NCI-H82 treated with DMSO at 0.1 percent for 48 hours (cell line): ENCODE measurements at regions not wholly inside any gene's neighbourhood (a gene's known extent, or its start where the extent isn't known, plus 50 kb on each side); places are given as distances from the start of the nearest gene placed in this dataset.

Source experiments
- DNase-seq: peaks from one replicate; lab custom pipeline; 2025; ENCODE audit not compliant: unreplicated experiment; lab: John Stamatoyannopoulos, UW

- no peak for DNase-seq
Measured at GRCh38 chr5:97666783-97667182, 483.7 kb upstream of the RIOK2 start.

DNA sequence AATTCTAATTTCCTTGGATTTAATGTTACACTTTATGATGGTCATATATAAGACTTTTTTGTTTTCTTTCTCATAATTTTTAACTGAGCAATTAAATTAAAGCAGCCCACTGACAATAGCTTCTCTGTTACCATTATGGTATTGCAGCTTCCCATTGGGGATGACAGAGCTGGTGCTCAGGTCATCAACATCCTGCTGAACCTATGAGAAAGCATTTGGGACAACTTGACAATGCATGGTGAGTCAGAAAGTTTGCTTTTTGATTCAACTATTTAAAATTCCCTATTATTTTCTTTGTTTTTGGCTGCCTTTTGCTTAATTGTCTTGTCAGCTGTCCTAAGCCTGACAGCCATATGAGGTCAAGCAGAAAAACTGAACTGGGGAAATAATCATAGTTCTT, 487.4 kb upstream of the RIOK2 start:
- DNase-seq, result no peak

- DNase-seq, result no peak
Measured at GRCh38 chr5:97676608-97677007, 493.6 kb upstream of the RIOK2 start.

- no peak for DNase-seq
Measured at GRCh38 chr5:97694091-97694490, 511.0 kb upstream of the RIOK2 start.

DNA sequence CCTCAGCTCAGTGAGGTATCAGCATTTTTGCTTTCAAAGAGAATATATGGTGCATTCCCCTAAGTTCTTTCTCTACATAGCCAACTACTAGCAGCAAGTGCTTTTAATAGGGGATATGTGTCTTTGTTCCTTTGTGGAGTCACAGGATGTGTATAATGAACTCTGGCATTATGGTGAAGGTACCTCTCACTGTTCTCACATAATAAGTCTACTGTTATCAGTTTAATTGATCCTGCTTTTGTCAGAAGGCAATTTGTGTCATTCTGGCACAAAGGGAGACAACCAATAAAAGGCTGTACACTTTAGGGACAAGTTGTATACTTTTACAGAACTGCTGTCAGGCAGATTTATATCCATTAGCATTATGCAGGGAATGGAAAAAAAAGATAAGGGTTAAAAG, 531.4 kb upstream of the RIOK2 start:
- no peak for DNase-seq

DNA sequence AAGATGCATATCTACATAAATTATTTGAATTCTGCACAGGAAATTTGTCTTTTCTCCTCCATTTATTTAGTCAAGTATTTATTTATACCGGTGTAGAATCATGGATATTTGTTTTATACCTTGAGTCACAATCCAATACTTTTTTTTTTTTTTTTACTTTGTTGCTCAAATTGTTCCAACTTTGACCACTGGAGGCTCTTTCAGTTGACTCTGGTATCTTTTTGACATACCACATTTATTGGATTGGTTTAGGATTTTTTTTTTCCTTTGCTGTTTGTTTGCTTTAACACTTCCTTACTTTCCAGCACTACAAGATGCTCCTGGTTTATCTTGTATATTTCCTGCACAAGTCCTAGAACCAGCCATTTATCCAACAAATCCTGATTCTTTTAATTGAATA, 543.1 kb upstream of the RIOK2 start:
- no peak for DNase-seq

DNA sequence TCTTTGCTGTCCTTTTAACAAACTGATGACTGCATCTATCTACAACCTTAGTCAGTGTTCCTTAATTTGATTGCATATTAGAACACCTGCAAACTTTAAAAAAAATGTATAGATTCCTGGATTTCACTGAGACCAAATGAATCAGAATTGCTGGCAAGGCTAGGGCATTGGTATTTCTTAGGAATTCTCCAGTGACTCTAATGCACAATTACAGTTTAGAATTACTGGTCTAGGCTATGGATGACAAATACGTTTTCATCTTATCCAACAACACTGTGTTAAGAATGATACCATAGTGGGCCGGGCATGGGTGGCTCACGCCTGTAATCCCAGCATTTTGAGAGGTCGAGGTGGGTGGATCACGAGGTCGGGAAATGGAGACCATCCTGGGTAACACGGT, 545.9 kb upstream of the RIOK2 start:
- no peak for DNase-seq

DNA sequence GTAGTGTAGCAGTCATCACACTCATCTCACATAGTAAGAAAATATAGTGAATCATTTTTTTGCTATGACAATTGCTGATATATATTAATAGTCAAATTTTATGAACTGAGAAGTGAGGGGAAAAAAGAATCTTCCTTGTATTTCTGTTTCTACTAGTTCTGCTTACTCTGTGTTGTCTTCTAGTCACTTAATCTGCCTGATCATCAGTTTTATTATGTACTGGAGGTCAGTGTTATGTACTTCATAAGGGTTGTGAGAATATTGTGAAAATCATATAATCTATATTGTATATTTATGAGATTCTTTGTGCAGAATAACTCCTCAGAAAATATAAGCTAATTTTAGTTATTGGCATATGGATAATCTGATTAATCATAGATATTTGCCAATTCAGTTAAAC, 546.9 kb upstream of the RIOK2 start:
- DNase-seq, result no peak

GRCh38 chr5:97735209-97735608, 552.2 kb upstream of the RIOK2 start:
- no peak for DNase-seq

- DNase-seq, result no peak
Measured at GRCh38 chr5:97737608-97738007, 554.6 kb upstream of the RIOK2 start.

GRCh38 chr5:97745817-97746216, 562.8 kb upstream of the RIOK2 start:
- DNase-seq, result no peak

DNA sequence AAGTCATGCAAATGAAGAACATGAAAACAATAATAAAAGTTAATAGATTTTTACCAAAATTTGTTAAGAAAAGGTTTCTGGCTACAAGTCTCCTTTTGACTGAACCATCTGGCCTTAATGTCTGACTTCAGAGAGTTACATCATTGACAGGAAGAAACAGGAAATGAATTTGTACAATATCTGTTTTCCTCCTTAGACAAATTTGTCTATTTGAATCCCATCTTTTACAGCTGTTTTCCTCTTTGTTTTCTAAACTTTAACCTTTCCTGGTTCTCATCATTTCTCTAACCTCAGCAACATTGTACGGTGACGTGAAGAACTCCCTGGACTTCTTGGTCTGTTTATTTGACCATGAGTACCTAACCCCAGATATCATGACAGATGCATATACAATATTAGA, 567.5 kb upstream of the RIOK2 start:
- DNase-seq, result no peak

DNA sequence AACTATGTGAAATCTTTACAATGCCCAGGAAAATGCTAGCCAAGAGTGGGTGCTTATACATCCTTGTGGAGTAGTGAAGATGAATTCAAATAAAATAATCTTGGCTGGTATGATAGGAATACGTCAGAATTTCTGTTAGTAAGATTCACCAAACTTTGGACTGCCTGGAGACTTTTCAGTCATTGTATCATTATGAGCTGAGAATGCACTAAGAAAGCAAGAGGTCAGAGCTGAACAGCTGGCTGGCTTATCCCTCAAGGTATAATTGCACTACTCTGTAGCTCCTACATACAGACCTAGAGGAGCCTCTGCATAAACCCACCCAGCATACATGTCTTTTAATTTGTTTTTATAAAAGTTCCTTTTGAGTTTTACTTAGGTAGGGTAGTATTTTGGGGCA, 568.5 kb upstream of the RIOK2 start:
- no peak for DNase-seq

DNA sequence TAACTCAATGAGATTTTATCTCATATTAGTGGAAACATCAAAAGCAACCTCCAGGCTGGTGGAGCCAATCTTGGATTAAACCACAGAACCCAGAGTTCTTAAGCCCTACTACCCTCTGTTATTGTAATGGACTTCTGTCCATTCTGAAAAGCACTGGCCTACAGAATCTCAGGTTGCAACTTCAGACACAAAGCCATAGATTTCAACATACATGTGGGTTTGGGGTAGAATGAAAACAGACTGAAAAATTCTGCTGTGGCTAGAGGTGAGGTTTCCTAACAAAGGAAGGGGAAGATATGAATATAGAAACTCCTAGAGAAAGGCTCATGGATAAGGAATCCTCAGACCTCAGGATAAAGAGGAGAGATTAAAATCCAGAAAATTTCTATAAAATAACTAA, 569.8 kb upstream of the RIOK2 start:
- DNase-seq, result no peak

DNA sequence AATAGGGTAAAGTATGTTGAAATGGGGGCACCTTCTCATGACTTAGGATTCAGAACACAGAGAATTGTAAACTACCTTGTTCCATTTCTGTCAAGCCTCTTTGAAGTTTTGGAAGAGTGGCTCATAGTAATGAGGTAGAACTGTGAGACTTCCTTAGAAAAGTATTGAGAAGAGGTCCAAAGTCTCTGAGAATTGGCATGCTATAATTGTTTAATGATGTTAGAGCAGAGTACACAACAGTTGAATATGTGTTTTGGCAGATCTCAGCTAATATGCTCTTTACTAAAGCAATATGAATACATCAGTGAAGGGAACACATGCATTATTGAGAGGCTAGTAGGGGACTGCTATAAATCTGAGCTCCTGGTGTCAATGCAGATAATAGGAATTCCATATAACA, 579.4 kb upstream of the RIOK2 start:
- no peak for DNase-seq

- no peak for DNase-seq
Measured at GRCh38 chr5:97764700-97765099, 581.7 kb upstream of the RIOK2 start.

DNA sequence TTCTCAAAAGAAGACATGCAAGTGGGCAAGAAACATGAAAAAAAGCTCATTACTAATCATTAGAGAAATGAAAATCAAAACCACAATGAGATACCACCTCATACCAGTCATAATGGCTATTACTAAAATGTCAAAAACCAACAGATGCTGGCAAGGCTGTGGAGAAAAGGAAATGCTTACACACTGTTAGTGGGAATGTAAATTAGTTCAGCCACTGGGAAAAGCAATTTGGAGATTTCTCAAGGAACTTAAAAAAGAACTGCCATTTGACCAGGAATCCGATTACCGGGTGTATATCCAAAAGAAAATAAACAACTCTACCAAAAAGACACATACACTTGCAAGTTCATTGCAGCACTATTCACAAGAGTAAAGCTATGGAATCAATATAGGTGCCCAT, 595.4 kb upstream of the RIOK2 start:
- DNase-seq, result no peak

GRCh38 chr5:97788369-97788768, 605.3 kb upstream of the RIOK2 start:
- DNase-seq, result no peak

GRCh38 chr5:97797994-97798451, 615.0 kb upstream of the RIOK2 start:
- DNase-seq, result no peak

DNA sequence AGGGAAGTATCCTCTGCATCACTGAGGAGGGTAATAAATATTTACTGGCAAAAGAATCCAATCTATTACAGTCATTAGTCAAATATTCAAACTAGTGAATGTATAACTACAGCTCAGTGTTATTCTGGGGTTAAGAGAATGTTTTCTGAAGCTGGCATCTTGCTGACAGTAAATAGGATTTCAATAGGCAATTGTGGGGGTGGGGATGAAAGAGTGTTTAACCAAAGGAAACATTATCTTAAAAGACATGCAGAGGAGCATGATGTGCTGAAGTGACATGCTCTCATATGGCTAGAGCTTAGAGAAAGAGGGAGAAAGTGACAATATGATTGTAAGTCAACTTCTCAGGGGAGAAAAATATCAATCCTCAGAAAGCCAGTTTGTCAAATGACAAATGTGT, 618.4 kb upstream of the RIOK2 start:
- DNase-seq, result no peak

GRCh38 chr5:97820138-97820537, 637.1 kb upstream of the RIOK2 start:
- no peak for DNase-seq

DNA sequence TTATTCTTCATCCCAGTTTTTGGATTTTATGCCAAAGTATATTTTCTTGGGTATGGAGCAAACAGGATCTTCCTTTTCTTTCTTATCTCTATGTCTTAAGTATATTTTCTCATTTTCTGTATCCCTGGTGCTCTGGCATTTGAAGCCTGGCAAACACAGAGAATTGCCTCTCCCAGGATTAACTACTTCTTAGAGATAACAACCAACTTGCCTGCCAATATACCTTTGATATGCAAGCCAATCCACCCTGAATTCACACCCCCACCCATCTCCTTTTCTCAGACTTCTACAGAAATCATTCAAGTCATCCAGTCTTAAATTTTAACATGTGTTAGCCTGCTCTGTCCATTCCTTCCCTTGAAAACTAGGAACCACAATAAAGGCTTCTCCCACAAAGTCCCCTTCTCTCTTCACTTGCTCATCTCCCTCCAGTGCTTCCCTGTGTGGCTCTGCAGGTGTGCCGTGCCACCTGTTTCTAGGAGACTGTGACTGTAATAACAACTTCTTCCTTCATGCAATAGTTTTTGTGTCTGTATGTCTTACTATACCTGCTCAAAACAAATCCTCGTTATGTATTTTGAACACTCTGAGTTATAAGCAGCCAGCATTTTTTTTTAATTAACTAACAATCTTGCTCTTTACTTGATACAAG, 649.7 kb upstream of the RIOK2 start:
- DNase-seq, result no peak

- DNase-seq, result no peak
Measured at GRCh38 chr5:97834561-97834960, 651.5 kb upstream of the RIOK2 start.

DNA sequence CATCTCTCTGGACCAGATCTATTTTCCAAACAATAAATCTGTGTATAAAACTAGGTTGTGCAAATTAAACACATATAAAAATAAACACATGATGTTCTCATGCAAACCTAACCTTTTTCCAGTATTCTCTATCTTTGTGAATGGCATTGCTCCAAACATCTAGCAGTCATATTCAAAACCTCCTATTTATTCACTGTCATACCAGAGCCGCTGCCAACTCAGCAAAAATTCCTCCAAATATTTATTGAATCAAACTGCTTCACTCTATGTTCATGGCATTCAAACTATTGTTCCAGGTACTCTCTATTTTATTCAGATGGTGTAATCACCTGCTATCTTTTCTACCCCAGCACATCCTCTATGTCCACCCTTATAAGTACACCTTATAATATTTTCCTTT, 652.1 kb upstream of the RIOK2 start:
- DNase-seq, result no peak
